NT2/D1 (cell line): ENCODE measurements at regions not wholly inside any gene's neighbourhood (a gene's known extent, or its start where the extent isn't known, plus 50 kb on each side); places are given as distances from the start of the nearest gene placed in this dataset.

ENCODE experiments used
- DNase-seq: peaks from one replicate; pipeline ENCODE4 v3.0.0-alpha.2; 2011; ENCODE audit warnings: low read depth, low spot score
- H3K27me3 ChIP-seq: 2 replicates; pipeline ENCODE4 v1.6.0; 2011; ENCODE audit warnings: mild to moderate bottlenecking; ENCODE audit not compliant: insufficient read length, insufficient read depth
- H3K36me3 ChIP-seq: 2 replicates; pipeline ENCODE4 v1.6.1; 2011; ENCODE audit warnings: mild to moderate bottlenecking, low read length, mixed read lengths; ENCODE audit not compliant: insufficient read depth, insufficient read length
- H3K4me1 ChIP-seq: 2 replicates; pipeline ENCODE4 v1.5.1; 2011; ENCODE audit not compliant: insufficient read depth, insufficient read length
- H3K4me3 ChIP-seq: 2 replicates; pipeline ENCODE4 v1.5.1; 2011; ENCODE audit warnings: low read depth; ENCODE audit not compliant: insufficient read length
- H3K9ac ChIP-seq: 2 replicates; pipeline ENCODE4 v1.6.0; 2011; ENCODE audit warnings: low read depth; ENCODE audit not compliant: insufficient read length
- H3K9me3 ChIP-seq: 2 replicates; pipeline ENCODE4 v1.5.1; 2011; ENCODE audit warnings: mild to moderate bottlenecking, low read length; ENCODE audit not compliant: insufficient read depth
- SUZ12 ChIP-seq: IDR thresholded peaks from 2 replicates; pipeline ENCODE4 v1.6.1; 2011; ENCODE audit not compliant: insufficient read length, insufficient read depth; ENCODE audit errors: extremely low read depth
- YY1 ChIP-seq: IDR thresholded peaks from 2 replicates; pipeline ENCODE4 v1.6.1; 2011; ENCODE audit not compliant: insufficient read length, insufficient read depth
- ZNF274 ChIP-seq: IDR thresholded peaks from 2 replicates; pipeline ENCODE4 v1.6.1; 2011; ENCODE audit warnings: mild to moderate bottlenecking, low read depth, low read length

DNA sequence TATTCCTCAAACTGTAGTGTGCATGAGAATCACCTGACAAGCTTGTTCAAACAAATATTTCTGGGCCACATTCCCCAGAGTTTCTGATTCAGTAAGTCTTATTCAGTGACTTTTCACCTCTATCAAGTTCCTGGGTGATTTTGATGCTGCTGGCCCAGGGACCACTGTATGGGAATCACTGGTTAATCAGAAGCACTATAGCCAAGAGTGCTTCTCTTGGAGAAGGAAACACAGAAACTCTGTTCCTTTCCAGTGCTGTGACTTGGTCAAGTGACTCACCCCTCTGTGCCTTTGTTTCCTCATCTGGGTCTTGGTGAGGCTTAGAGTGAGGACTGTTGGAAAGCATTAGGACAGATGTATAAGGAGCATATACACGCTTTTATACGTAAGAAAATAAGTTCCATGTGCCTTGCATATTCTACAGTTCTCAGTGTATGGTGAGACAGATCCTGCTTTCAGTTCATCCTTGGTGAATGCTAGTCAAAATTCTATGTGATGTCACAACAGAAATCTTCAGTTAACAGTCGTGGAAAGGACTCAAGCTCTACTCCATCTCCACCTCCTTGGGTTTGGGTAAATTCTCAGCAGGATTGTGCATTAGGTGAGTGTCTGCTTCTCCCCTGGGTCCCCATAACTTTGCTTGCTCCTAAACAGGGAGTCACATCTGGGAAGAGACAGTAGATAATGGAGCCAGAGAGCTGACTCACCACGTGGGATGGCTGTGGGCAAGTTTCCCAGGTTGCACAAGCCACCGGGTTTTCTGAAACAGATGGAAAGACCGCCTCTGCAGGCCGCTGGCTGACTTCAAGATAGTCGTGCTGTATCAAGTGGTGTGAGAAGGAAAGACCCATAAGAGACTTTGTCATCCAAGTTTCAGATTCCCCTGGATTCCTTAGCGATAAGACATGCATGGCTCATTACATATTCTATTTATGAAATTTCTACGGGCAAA is 117.0 kb downstream of the NXNL2 start:
- Histone ChIP-seq H3K9ac (no peak overlapping the region), H3K4me1 (no peaks in the 10 kb centered on the region), H3K9me3 (no peaks in the 10 kb centered on the region; the same call in 1 of the 2 replicates), H3K36me3 (no peaks in the 10 kb centered on the region), H3K27me3 (no peaks in the 10 kb centered on the region), H3K4me3 (no peak overlapping the region)
- TF ChIP-seq ZNF274 (no peak), SUZ12 (no peak), YY1 (no peak)
- DNase-seq: no peak

DNA sequence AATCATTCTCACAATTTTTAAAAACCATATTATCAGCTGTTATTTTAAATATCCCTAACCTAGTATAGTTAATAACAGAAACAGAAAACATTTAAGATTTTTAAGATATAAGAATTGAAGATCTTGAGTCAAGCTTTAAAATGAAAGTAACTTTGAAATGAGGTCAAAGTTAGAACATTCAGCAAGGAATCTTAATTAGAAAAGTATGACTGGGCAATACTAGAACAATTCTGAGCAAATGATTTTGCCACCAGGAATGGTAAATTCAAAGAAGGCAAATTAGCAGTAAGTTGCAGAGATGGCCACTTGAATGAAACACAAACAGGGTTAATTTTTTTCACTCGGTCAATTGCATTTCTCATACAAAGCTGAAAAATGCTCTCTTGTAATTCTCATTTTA is 117.9 kb downstream of the NXNL2 start:
- Histone ChIP-seq H3K4me1 (no peaks in the 10 kb centered on the region), H3K4me3 (no peak overlapping the region), H3K9ac (no peak overlapping the region), H3K27me3 (no peaks in the 10 kb centered on the region), H3K9me3 (no peaks in the 10 kb centered on the region; the same call in 1 of the 2 replicates), H3K36me3 (no peaks in the 10 kb centered on the region)
- no peak for DNase-seq
- no peak for TF ChIP-seq SUZ12
- no peak for TF ChIP-seq ZNF274
- TF ChIP-seq YY1: no peak

DNA sequence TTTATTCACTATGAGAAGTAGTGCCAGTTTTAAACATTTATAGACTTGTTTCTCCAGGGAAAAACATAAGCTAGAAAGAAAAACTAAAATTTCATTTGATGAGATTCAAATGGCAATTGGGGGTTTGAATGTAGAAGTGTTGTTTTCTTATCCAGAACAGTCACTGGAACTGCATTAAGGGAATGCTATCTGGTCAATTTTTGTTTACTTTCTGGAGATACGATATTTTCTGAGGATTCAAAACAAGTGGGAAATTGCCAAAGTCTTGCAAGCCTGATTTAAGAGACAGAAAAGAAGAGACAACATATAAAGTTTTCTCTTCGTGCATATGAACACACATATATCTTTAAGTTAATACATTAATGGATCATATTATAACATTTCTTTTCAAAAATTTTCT is 118.4 kb downstream of the NXNL2 start:
- no peaks in the 10 kb centered on the region; the same call in 1 of the 2 replicates for H3K9me3 ChIP-seq
- H3K4me1 ChIP-seq: no peaks in the 10 kb centered on the region
- TF ChIP-seq SUZ12 (no peak), YY1 (no peak), ZNF274 (no peak)
- no peak overlapping the region for H3K9ac ChIP-seq
- H3K27me3 ChIP-seq: no peaks in the 10 kb centered on the region
- no peak overlapping the region for H3K4me3 ChIP-seq
- no peaks in the 10 kb centered on the region for H3K36me3 ChIP-seq
- no peak for DNase-seq

- no peak overlapping the region for H3K9ac ChIP-seq
- H3K9me3 ChIP-seq: no peaks in the 10 kb centered on the region; the same call in 1 of the 2 replicates
- H3K4me1 ChIP-seq: no peaks in the 10 kb centered on the region
- no peak for DNase-seq
- no peaks in the 10 kb centered on the region for H3K36me3 ChIP-seq
- TF ChIP-seq ZNF274: no peak
- no peak for TF ChIP-seq YY1
- TF ChIP-seq SUZ12: no peak
- H3K4me3 ChIP-seq: no peak overlapping the region
- no peaks in the 10 kb centered on the region for H3K27me3 ChIP-seq
These were observed 118.9 kb downstream of the NXNL2 start for GRCh38 chr9:88653911-88654310.

- Histone ChIP-seq H3K27me3 (no peaks in the 10 kb centered on the region), H3K9ac (no peak overlapping the region), H3K4me1 (no peaks in the 10 kb centered on the region), H3K9me3 (0 out of 2 replicates have a peak, but pooled peaks cover 4% of the 10 kb centered on the region), H3K4me3 (no peak overlapping the region), H3K36me3 (no peaks in the 10 kb centered on the region)
- TF ChIP-seq YY1 (no peak), ZNF274 (no peak), SUZ12 (no peak)
- DNase-seq: no peak
These were observed 122.9 kb downstream of the NXNL2 start for GRCh38 chr9:88657893-88658292.

GRCh38 chr9:88658311-88658822 is 123.4 kb downstream of the NXNL2 start:
- Histone ChIP-seq H3K36me3 (no peaks in the 10 kb centered on the region), H3K4me3 (no peak overlapping the region), H3K27me3 (no peaks in the 10 kb centered on the region), H3K4me1 (no peaks in the 10 kb centered on the region), H3K9me3 (0 out of 2 replicates have a peak, but pooled peaks cover 4% of the 10 kb centered on the region), H3K9ac (no peak overlapping the region)
- TF ChIP-seq YY1: no peak
- TF ChIP-seq SUZ12: no peak
- TF ChIP-seq ZNF274: no peak
- no peak for DNase-seq

DNA sequence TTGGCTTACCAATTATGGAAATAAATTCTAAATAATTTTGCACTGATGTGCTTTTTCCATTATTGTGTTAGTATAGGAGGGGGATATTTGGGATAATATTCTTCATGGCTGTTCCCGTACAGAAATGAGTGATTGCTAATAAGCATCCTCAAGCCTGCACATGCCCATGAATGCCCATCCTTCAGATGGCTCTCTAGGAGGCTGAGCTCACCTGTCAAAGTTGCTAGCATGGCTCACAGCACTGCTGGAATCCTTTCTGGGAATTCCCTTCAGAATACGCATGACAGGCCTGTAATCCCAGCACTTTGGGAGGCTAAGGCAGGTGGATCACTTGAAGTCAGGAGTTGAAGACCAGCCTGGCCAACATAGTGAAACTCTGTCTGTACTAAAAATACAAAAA is 124.1 kb downstream of the NXNL2 start:
- no peaks in the 10 kb centered on the region for H3K4me1 ChIP-seq
- H3K27me3 ChIP-seq: no peaks in the 10 kb centered on the region
- no peak overlapping the region for H3K9ac ChIP-seq
- H3K9me3 ChIP-seq: 0 out of 2 replicates have a peak, but pooled peaks cover 4% of the 10 kb centered on the region
- DNase-seq: no peak
- no peak for TF ChIP-seq YY1
- TF ChIP-seq SUZ12: no peak
- TF ChIP-seq ZNF274: no peak
- no peak overlapping the region for H3K4me3 ChIP-seq
- H3K36me3 ChIP-seq: no peaks in the 10 kb centered on the region
